ENCODE measurements at regions not wholly inside any gene's neighbourhood (a gene's known extent, or its start where the extent isn't known, plus 50 kb on each side); places are given as distances from the start of the nearest gene placed in this dataset.

- H3K4me3 ChIP-seq (ENCODE audit: control insufficient read depth in 2 of 3, extremely low read depth in 1 of 3, insufficient read depth in 2 of 3, low read depth in 1 of 3, low read length in 3 of 3), result no peak overlapping the region
- dilution Hi-C loops (cut with MboI; ENCODE audit: extremely low pct_ligation_motif_present, low sequenced_read_pairs), result no loop called here
- FAIRE-seq, result no peak
Observed at GRCh38 chr4:29578329-29578728, 1141.8 kb upstream of the PCDH7 start.

GRCh38 chr4:29581457-29581856 lies 1138.7 kb upstream of the PCDH7 start:
- H3K27me3 ChIP-seq (ENCODE audit: control insufficient read depth, extremely low read depth, insufficient read depth, low read length), result no peaks in the 10 kb centered on the region
- dilution Hi-C loops (cut with MboI; ENCODE audit: extremely low pct_ligation_motif_present, low sequenced_read_pairs), result no loop called here

More at GRCh38 chr4:29578329-29578728, 1141.8 kb upstream of the PCDH7 start:
- Histone ChIP-seq H3K4me2 (ENCODE audit: control insufficient read depth, extremely low read depth, insufficient read depth, low read depth, low read length) (no peak overlapping the region), H3K79me2 (ENCODE audit: control insufficient read depth, insufficient read depth, low read length) (no peaks in the 10 kb centered on the region), H3K9ac (ENCODE audit: control insufficient read depth, extremely low read depth, insufficient read depth, low read length) (no peak overlapping the region), H3K27ac (ENCODE audit: control insufficient read depth, insufficient read depth, low read length) (no peak overlapping the region), H4K20me1 (ENCODE audit: control insufficient read depth, extremely low read depth, insufficient read depth, low read length) (no peaks in the 10 kb centered on the region), H2AFZ (ENCODE audit: control insufficient read depth, low read length) (no peak overlapping the region), H3K27me3 (ENCODE audit: control insufficient read depth, extremely low read depth, insufficient read depth, low read length) (no peaks in the 10 kb centered on the region), H3K9me3 (ENCODE audit: control insufficient read depth, low read depth, low read length) (no peaks in the 10 kb centered on the region), H3K9me1 (ENCODE audit: control insufficient read depth, extremely low read depth, insufficient read depth, low read length) (no peaks in the 10 kb centered on the region), H3K4me1 (ENCODE audit: control insufficient read depth, extremely low read depth, insufficient read depth, low read length) (no peaks in the 10 kb centered on the region), H3K36me3 (ENCODE audit: control insufficient read depth in 2 of 2, extremely low read depth in 1 of 2, insufficient read depth in 2 of 2, low read length in 2 of 2) (no peaks in the 10 kb centered on the region)
- TF ChIP-seq EZH2 (IDR thresholded peaks at IDR 0.05; ENCODE audit: low read length) (no peak), CTCF (optimal IDR thresholded peaks at IDR 0.05 in 1 of 3, IDR thresholded peaks at IDR 0.05 in 1 of 3, conservative IDR thresholded peaks at IDR 0.05 in 1 of 3; ENCODE audit: extremely low read depth in 1 of 3, insufficient read depth in 2 of 3, low read length in 3 of 3) (no peak)
- DNase-seq (ENCODE audit: low read depth, low spot score), result no peak

More at GRCh38 chr4:29581457-29581856, 1138.7 kb upstream of the PCDH7 start:
- Histone ChIP-seq H3K9me3 (ENCODE audit: control insufficient read depth, low read depth, low read length) (no peaks in the 10 kb centered on the region), H3K9me1 (ENCODE audit: control insufficient read depth, extremely low read depth, insufficient read depth, low read length) (no peaks in the 10 kb centered on the region), H3K4me2 (ENCODE audit: control insufficient read depth, extremely low read depth, insufficient read depth, low read depth, low read length) (no peak overlapping the region), H3K4me3 (ENCODE audit: control insufficient read depth in 2 of 3, extremely low read depth in 1 of 3, insufficient read depth in 2 of 3, low read depth in 1 of 3, low read length in 3 of 3) (no peak overlapping the region), H2AFZ (ENCODE audit: control insufficient read depth, low read length) (no peak overlapping the region), H3K79me2 (ENCODE audit: control insufficient read depth, insufficient read depth, low read length) (no peaks in the 10 kb centered on the region), H4K20me1 (ENCODE audit: control insufficient read depth, extremely low read depth, insufficient read depth, low read length) (no peaks in the 10 kb centered on the region), H3K36me3 (ENCODE audit: control insufficient read depth in 2 of 2, extremely low read depth in 1 of 2, insufficient read depth in 2 of 2, low read length in 2 of 2) (no peaks in the 10 kb centered on the region), H3K9ac (ENCODE audit: control insufficient read depth, extremely low read depth, insufficient read depth, low read length) (no peak overlapping the region), H3K27ac (ENCODE audit: control insufficient read depth, insufficient read depth, low read length) (no peak overlapping the region), H3K4me1 (ENCODE audit: control insufficient read depth, extremely low read depth, insufficient read depth, low read length) (no peaks in the 10 kb centered on the region)
- TF ChIP-seq CTCF (optimal IDR thresholded peaks at IDR 0.05 in 1 of 3, IDR thresholded peaks at IDR 0.05 in 1 of 3, conservative IDR thresholded peaks at IDR 0.05 in 1 of 3; ENCODE audit: extremely low read depth in 1 of 3, insufficient read depth in 2 of 3, low read length in 3 of 3) (no peak), EZH2 (IDR thresholded peaks at IDR 0.05; ENCODE audit: low read length) (no peak)
- no peak for FAIRE-seq
- no peak for DNase-seq (ENCODE audit: low read depth, low spot score)

Measured in keratinocyte (primary cell).